ENCODE measurements at regions not wholly inside any gene's neighbourhood (a gene's known extent, or its start where the extent isn't known, plus 50 kb on each side); places are given as distances from the start of the nearest gene placed in this dataset.
A peak's percentile ranks its signal among the peaks of the same experiment; 100 is the strongest.

- peaks cover 4% of the 10 kb centered on the region; the same call in 1 of the 2 replicates for H3F3A ChIP-seq (ENCODE audit: control insufficient read depth, insufficient read depth)
These were observed 97.4 kb downstream of the RFLNA start for GRCh38 chr12:124392271-124392666.

GRCh38 chr12:124391340-124392261 is 96.7 kb downstream of the RFLNA start:
- peaks cover 4% of the 10 kb centered on the region; the same call in 1 of the 2 replicates for H3F3A ChIP-seq (ENCODE audit: control insufficient read depth, insufficient read depth)

More at GRCh38 chr12:124392271-124392666, 97.4 kb downstream of the RFLNA start:
- peak; percentile 38 for TF ChIP-seq CTCF (IDR thresholded peaks at IDR 0.05; ENCODE audit: low read depth, low read length, poor library complexity, severe bottlenecking)
- no peak for TF ChIP-seq EZH2phosphoT487 (IDR thresholded peaks at IDR 0.05; ENCODE audit: borderline replicate concordance, low read length)
- no peaks in the 10 kb centered on the region for H3K27me3 ChIP-seq (ENCODE audit: control insufficient read depth, low read length)
- H4K20me1 ChIP-seq (ENCODE audit: control insufficient read depth, insufficient read depth, low read depth, low read length) = 0 out of 2 replicates have a peak, but pooled peaks cover 6% of the 10 kb centered on the region
- no peaks in the 10 kb centered on the region for H3K79me2 ChIP-seq (ENCODE audit: control insufficient read depth, low read length)
- H3K9me2 ChIP-seq (replicated peaks; ENCODE audit: control insufficient read depth, low read length) = no peaks in the 10 kb centered on the region
- H3K27ac ChIP-seq (ENCODE audit: low read depth, low read length) = no peak overlapping the region
- peak overlapping the region; percentile 75; the same call in 1 of the 2 replicates for H3K4me2 ChIP-seq (ENCODE audit: low read length)
- H3K4me3 ChIP-seq (ENCODE audit: low read length) = no peak overlapping the region
- H3K36me3 ChIP-seq (ENCODE audit: control insufficient read depth, low read length) = peaks cover 6% of the 10 kb centered on the region; the same call in 1 of the 2 replicates
- peaks cover 45% of the 10 kb centered on the region for H3K4me1 ChIP-seq (ENCODE audit: control insufficient read depth, low read length)
- no peaks in the 10 kb centered on the region for H3K9me3 ChIP-seq (ENCODE audit: control insufficient read depth, insufficient read depth, low read length)

GRCh38 chr12:124390442-124391097 is 95.7 kb downstream of the RFLNA start:
- H3K27me3 ChIP-seq (ENCODE audit: control insufficient read depth, low read length) = no peaks in the 10 kb centered on the region
- peaks cover 3% of the 10 kb centered on the region; the same call in 1 of the 2 replicates for H3K36me3 ChIP-seq (ENCODE audit: control insufficient read depth, low read length)
- H3K4me3 ChIP-seq (ENCODE audit: low read length) = peak overlapping the region; percentile 49
- no peaks in the 10 kb centered on the region for H3K79me2 ChIP-seq (ENCODE audit: control insufficient read depth, low read length)
- H3K4me1 ChIP-seq (ENCODE audit: control insufficient read depth, low read length) = peaks cover 45% of the 10 kb centered on the region
- TF ChIP-seq EZH2phosphoT487 (IDR thresholded peaks at IDR 0.05; ENCODE audit: borderline replicate concordance, low read length) = no peak
- no peak for TF ChIP-seq CTCF (IDR thresholded peaks at IDR 0.05; ENCODE audit: low read depth, low read length, poor library complexity, severe bottlenecking)
- H3F3A ChIP-seq (ENCODE audit: control insufficient read depth, insufficient read depth) = peaks cover 4% of the 10 kb centered on the region; the same call in 1 of the 2 replicates
- H3K9me2 ChIP-seq (replicated peaks; ENCODE audit: control insufficient read depth, low read length) = no peaks in the 10 kb centered on the region
- H4K20me1 ChIP-seq (ENCODE audit: control insufficient read depth, insufficient read depth, low read depth, low read length) = 0 out of 2 replicates have a peak, but pooled peaks cover 6% of the 10 kb centered on the region
- peak overlapping the region; percentile 47 for H3K27ac ChIP-seq (ENCODE audit: low read depth, low read length)
- H3K4me2 ChIP-seq (ENCODE audit: low read length) = peak overlapping the region; percentile 75
- no peaks in the 10 kb centered on the region for H3K9me3 ChIP-seq (ENCODE audit: control insufficient read depth, insufficient read depth, low read length)

More at GRCh38 chr12:124391340-124392261, 96.7 kb downstream of the RFLNA start:
- Histone ChIP-seq H3K4me1 (ENCODE audit: control insufficient read depth, low read length) (peaks cover 45% of the 10 kb centered on the region), H3K36me3 (ENCODE audit: control insufficient read depth, low read length) (peaks cover 6% of the 10 kb centered on the region; the same call in 1 of the 2 replicates), H3K79me2 (ENCODE audit: control insufficient read depth, low read length) (no peaks in the 10 kb centered on the region), H3K27ac (ENCODE audit: low read depth, low read length) (peak overlapping the region; percentile 47), H3K4me3 (ENCODE audit: low read length) (peak overlapping the region; percentile 49), H3K4me2 (ENCODE audit: low read length) (peak overlapping the region; percentile 75), H3K27me3 (ENCODE audit: control insufficient read depth, low read length) (no peaks in the 10 kb centered on the region), H4K20me1 (ENCODE audit: control insufficient read depth, insufficient read depth, low read depth, low read length) (0 out of 2 replicates have a peak, but pooled peaks cover 6% of the 10 kb centered on the region), H3K9me2 (replicated peaks; ENCODE audit: control insufficient read depth, low read length) (no peaks in the 10 kb centered on the region), H3K9me3 (ENCODE audit: control insufficient read depth, insufficient read depth, low read length) (no peaks in the 10 kb centered on the region)
- TF ChIP-seq CTCF (IDR thresholded peaks at IDR 0.05; ENCODE audit: low read depth, low read length, poor library complexity, severe bottlenecking) = no peak
